Epithelial cell of prostate (primary cell): ENCODE measurements at regions not wholly inside any gene's neighbourhood (a gene's known extent, or its start where the extent isn't known, plus 50 kb on each side); places are given as distances from the start of the nearest gene placed in this dataset.
"Not testable (repeated sequence)": the region's sequence is repeated elsewhere in the genome, so short reads cannot be mapped to it uniquely, and the experiment has no call there.

Experiments used
- DNase-seq: peaks from one replicate; pipeline ENCODE4 v3.0.0-alpha.2; 2011; ENCODE audit warnings: low read depth, low spot score
- H3K27ac ChIP-seq: fragments of 450-650 bp; 2 replicates; pipeline ENCODE4 v1.5.1; 2017; ENCODE audit warnings: mild to moderate bottlenecking

DNA sequence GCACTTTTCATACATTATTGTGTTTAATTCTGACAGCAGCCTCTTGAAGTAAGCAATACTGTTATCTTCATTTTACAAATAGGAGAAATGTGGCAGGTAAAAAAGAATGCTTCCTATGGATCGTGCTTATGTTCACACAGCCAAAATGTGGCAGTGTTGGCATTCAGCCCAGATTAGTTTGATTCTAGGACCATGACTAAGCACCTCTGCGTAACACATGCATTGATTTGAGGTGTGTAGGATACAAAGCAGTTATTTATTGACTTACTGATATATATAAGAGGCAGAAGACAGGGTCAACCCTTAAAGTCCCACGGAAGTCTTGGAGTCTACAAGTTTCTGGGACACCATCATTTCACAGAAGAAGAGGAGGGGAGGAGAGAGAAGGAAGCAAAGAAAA is 1144.4 kb upstream of the GOT2 start:
- peak; percentile 50 for DNase-seq
- H3K27ac ChIP-seq = peak overlapping the region; percentile 49

DNA sequence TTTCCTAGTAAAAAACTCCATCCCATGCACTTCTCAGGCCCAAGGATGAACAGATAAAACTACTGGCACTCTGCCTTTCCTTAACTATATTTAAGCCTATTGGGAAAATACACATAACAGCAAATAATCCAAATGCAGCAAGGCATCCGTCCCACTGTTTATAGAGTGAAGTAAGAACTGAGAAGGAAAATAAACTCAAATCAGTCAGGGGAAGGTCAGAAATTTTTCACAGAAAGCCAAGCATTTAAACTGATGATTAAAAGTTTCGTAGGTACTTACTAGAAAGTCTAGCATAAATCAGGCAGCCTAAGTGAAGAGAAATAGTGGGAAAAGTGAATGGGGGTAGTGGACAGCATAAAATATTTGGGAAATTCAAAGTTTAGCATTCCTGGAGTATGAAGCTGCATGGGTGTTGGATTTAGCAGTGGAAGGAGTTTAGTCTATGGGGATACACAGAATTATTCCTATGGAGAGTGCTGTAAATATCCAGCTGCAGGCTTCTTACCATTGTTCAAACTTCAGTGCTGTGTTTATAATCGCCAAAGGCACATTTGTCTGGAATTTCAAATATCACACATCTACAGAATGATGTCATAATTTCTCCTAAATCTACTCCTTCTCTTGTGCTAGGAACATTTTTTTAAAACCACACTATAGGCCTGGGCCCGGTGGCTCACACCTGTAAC is 1131.0 kb upstream of the GOT2 start:
- no peak for DNase-seq
- H3K27ac ChIP-seq = no peak overlapping the region

DNA sequence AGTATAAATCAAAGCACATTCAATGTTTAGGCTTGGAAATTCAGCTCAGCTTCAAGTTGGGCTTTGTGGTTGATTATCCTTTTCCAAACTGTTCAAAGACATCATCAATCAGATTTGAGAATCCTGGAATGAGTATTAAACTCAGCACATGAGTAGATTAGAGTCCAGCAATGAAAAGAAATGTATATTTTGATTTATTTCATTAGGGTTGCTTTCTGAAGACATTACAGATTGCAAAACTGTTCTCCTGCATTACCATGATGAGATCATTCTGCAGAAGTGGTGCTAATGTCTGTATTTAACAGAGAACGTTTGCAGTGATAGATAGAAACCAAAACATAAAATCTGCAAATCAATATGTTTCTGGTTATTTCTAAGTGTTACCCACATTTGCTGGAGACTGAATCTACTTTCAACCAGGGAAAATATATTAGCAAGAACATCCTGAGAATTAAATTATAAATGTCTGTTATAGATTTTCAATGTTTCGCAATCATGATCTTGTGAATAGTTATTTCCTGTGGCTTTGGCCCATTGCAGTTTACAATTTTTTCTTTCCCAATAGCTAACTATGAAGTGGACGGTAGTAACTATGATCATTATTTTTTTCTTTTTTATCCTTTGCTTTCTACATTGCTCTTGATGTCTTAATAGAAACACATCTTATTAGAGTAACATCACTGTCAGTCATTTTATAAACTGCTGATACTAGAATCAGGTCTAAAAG is 1125.7 kb upstream of the GOT2 start:
- no peak overlapping the region for H3K27ac ChIP-seq
- no peak for DNase-seq

DNA sequence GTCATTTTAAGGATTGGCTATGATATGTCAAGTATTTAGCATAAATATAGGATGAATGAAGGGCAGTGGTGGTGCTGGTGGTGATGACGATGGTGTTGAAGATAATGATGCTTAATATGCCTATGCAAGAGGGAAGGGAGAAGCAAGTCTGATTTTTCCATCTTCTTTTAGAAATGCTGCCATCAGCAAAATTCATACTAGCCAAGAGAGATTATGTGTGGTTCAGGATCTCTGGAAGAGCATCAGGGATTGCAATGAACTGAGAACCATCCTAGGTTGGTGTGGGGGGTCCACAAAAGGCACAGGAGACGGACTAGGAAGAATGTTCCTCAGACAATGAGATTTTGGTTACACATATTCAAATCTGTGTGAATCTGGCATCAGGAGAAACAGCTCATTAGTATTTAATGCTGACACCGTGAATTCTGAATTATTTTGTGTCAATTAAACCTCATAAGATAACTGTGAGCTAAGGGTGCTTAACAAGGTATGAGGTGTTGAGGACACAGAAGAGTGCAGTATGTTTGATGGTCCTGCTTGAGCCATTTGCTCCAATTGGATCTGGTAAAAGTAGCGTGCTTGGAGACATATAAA is 1120.8 kb upstream of the GOT2 start:
- DNase-seq = no peak
- H3K27ac ChIP-seq = no peak overlapping the region

DNA sequence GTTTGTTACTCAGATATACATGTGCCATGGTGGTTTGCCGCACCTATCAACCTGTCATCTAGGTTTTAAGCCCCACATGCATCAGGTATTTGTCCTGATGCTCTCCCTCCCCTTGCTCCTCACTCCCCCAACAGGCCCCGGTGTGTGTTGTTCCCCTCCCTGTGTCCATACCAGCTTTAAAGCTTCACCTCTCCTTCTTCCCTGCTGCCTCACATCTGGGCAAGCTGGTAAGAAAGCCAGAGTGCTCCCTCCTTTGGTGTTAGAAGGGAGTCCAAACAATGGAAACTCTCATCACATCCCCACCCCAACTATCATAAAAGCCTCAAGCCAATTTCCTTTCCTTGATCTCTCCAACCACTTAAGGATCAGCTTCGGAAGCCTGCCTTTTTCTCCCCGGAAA is 1115.6 kb upstream of the GOT2 start:
- DNase-seq = no peak
- no peak overlapping the region for H3K27ac ChIP-seq

DNA sequence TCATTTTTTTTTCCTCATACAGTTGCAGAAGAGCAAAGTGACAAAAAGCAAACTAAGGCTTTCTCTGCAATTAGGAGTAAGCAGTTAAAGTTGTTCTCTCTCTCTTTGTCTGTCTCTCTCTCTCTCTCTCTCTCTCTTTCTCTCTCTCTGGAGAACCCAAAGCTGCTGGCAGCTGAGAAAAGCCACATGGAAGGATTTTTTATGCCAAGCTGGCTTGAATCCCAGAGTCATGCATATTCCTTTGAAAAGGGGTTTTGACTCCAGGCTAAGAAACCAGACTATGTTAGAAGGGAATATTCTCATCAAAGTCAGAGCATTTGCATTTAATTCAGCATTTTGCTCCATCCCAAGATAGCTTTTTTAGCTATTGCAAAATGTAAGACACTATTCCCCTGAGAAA is 1114.2 kb upstream of the GOT2 start:
- no peak for DNase-seq
- no peak overlapping the region for H3K27ac ChIP-seq

DNA sequence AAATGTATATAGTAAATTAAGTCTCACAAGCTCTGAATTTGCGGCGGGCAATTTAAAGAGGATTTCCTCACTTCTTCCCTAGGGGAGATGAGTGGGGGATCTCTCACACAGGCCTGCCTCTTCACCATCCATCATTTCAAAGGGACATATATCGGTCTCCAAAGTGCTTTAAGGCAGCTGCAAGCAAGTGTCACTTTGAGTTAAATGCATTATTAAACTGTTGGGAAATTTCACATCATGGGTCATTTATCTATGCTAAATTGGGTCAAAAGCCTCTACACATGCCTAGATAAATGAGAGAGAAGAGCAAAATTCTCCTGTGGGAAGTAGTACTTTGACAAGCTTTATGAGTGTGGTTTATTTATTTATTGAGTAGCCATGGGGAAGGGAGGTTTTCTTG is 1106.1 kb upstream of the GOT2 start:
- DNase-seq = no peak
- H3K27ac ChIP-seq = no peak overlapping the region

DNA sequence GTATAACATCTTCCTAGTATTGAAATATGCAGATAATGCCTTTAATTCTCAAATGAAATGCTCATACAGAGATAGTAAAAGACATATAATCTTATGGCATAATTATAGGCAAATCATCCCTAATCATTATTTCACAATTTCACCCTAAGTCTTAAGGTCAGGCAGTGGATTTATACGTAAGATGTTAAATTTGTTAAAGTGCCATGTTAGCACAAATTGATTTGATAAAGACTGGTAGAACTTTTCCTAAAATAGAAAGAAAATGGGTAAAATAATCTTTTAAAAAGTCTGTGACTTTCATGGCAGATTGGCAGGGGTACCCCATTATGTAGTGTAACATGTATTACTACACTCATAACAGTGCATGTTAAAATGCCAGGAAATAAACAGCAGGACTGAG is 1092.7 kb upstream of the GOT2 start:
- H3K27ac ChIP-seq = no peak overlapping the region
- DNase-seq = no peak

DNA sequence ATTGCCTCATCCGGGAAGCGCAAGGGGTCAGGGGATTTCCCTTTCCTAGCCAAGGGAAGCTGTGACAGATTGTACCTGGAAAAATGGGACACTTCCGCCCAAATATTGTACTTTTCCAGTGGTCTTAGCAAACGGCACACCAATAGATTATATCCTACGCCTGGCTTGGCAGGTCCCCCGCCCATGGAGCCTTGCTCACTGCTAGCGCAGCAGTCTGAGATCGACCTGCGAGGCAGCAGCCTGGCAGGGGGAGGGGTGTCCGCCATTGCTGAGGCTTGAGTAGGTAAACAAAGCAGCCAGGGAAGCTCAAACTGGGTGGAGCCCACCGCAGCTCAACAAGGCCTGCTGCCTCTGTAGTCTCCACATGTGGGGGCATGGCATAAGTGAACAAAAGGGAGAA is 1075.4 kb upstream of the GOT2 start:
- not testable (repeated sequence) for H3K27ac ChIP-seq, DNase-seq

DNA sequence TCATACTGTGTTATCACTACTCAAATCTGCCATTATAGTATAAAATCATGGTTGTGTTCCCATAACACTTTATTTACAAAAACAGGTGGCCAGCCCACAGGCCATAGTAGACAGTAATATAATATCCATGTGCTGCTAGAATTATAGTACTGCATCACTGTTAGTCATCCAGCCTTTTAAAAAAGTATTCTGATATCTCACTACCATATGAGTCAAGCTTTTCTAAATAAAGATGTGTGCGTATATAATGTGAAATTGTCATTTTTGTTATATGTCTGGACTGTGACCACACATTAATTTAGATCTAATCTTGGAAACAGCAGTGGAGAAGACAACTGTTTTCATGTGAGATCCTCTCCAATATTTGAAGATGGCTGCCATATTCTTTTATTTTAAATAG is 1049.1 kb upstream of the GOT2 start:
- DNase-seq = no peak

DNA sequence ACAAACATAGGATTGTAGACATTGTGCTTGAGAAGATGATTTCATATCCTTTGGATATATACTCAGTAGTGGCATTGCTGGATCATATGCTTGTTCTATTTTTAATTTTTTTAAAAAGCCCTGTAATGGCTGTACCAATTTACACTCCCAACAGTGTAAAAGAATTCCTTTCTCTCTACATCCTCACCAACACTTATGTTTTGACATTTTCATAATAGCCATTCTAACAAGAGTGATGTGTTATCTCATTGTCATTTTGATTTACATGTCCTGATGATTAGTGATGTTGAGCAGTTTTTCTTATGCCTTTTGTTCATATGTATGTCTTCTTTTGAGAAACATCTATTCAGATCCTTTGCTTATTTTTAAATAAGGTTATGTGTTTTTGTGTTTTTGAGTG is 1039.2 kb upstream of the GOT2 start:
- no peak overlapping the region for H3K27ac ChIP-seq
- DNase-seq = no peak

More for the DNA sequence above, 1049.1 kb upstream of the GOT2 start:
- no peak overlapping the region for H3K27ac ChIP-seq

DNA sequence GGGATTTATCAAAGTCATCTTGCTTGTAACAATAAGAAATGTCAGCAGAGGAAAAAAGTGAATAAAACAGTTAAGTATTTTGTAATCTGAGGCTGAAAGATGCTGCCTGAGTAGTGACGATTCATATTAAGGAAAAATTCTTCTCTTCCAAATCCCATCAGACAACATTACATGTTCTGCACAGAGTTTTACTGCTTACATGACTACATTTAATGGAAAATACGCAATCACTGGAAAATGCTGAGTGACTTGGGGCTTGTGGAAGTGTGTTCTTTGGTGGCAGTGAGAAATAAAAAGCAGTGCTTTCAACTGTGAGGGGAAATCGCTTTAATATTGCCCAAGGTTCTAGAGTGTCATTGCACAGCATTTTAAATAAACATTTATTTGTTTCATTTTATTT is 1025.2 kb upstream of the GOT2 start:
- H3K27ac ChIP-seq = no peak overlapping the region
- DNase-seq = no peak

DNA sequence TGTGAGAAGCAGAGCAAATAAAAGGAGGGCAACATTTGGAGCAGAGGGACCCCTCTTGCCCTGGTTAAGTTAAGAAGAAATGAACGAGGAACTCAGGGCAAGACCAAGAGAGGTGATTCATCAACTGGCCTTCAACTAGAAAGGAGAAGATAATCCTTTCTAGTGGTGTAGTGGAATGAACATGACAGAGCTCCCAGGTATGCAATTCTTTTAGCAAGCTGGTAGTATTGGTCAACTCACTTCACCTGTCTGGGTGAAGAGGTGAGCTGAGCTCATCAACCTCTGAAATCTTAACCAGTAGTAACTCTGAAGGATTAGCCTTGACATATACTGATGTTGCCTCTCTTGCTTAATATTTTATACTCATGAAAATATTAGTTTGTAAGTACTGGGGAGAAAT is 1024.7 kb upstream of the GOT2 start:
- DNase-seq = peak; percentile 6
- no peak overlapping the region for H3K27ac ChIP-seq

DNA sequence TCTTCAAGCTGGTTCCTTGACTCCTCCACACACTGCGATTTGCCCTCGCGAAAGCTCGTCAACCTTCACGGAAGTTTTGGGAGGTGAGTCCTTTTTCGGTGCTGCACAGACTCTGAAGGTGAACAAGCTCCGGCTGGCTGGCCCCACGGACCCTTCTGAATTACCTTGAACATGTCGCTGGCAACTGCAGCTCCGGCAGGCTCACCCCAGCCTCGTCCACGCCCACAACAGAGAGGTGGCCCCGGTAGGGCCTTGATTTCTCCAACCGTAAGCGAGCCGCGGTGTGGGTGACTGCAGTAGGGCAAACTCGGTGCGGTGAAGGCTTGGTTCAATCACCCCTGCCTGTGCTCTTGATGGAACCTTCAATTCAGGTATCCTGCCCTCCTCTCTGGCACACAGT is 1020.7 kb upstream of the GOT2 start:
- DNase-seq = no peak
- H3K27ac ChIP-seq = no peak overlapping the region

DNA sequence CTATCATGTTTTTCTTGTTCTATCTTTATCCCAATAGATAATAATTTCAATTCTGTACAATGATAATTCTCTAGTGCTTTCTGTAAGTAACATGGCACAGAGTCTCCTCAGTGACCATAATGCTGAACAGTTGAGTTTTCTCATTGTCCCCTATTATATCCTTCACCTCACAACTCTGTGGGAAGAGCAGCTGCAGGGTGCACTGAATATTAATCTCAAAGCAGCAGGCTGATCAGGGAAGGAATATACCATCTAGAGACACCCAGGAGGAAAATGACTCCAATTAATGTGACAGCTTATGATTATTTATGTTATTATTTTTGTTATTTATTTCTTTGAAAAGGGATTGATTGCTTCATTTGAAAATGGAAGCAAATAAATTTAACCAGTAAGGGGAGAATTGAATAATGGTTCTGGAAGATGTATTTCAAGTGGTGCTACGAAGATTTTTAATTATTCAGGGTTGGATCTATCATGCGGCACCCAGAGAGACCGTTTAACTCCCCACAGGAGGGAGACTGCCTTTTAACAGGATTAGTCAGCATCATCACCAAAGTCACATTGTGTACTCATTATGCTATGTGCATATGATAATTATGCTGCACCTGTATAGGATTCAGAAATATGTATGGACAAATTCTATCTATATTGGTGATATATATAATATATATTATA is 1015.7 kb upstream of the GOT2 start:
- no peak overlapping the region for H3K27ac ChIP-seq
- DNase-seq = no peak

DNA sequence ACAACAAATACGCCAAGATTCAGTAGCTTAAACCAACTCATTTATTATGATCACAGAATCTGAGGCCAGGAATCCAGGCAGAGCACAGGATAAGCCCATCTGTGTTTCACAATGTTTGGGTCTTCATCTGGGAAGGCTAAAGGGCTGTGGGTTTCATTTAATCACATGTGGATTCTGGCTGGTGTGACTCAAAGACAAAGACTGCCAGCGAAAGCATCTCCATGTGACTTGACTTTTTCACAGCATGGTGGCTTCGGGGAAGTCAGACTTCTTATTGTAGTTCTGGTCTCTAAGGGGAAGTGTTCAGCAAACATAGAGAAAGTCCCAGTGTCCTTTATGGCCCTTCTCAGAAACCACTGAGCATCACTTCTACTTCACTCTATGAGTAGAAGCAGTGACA is 1014.4 kb upstream of the GOT2 start:
- no peak for DNase-seq

DNA sequence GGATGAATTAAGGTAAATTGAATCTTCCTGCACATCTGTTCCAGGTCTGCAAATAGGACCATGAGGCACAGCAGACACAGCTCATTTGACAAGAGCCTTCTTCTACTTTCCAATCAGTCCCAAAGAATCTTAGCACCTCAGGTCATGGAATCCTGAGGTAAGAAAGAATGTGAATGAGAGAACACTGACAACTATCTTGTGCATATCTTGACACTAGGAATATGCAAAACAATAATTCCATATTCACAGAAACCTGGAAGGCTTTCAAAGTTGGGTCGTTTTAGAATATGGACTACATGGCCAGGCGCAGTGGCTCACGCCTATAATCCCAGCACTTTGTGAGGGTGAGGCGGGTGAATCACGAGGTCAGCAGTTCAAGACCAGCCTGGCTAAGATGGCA is 1009.4 kb upstream of the GOT2 start:
- H3K27ac ChIP-seq = no peak overlapping the region
- no peak for DNase-seq

More for the DNA sequence above, 1014.4 kb upstream of the GOT2 start:
- no peak overlapping the region for H3K27ac ChIP-seq

DNA sequence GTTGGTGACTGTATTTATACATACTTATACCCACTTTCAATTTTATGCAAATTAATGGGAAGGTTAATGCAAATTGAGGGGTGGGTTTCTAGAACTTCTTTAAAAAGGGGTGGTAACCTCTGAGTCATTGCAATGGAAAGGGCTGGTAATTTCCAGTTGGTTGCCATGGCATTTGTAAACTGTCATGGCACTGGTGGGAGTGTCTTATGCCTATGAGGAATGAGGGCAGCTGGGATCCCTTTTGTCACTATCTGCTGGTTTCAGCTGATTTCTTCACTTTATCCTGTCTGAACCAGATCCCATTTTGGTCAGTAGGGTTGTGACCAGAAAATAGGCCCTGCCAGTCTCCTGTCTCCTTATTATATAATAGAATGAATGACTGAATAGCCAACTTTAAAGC is 1006.7 kb upstream of the GOT2 start:
- no peak overlapping the region for H3K27ac ChIP-seq
- DNase-seq = no peak

DNA sequence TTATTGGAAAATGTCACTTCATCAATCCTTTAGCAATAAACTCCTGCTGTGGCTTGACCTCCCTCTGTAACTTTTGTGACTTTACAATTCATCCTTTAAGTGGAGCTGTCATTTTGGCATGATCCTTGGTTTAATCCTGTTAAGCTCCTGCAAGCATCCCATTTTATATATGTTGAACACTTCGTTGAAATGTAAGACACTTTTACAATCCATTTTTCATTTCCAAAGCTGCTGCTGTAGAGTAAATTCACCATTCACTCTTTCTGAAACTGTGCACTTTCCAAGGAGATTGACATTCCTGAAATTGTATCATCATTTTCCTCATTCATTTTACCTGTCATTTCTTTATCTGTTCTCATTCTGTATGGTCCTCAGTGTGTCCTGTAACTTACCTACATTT is 1003.2 kb upstream of the GOT2 start:
- H3K27ac ChIP-seq = no peak overlapping the region
- DNase-seq = no peak

DNA sequence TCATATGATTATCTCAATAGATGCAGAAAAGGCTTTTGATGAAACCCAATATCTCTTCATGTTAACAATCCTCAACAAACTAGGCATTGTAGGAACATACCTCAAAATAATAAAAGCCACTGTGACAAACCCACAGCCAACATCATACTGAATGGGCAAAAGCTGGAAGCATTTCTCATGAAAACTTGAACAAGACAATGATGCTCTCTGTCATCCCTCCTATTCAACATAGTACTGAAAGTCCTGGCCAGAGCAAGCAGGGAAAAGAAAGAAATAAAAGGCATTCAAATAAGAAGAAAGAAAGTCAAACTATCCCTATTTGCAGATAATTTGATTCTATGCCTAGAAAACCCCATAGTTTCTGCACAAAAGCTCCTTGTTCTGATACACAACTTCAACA is 999.2 kb upstream of the GOT2 start:
- DNase-seq = no peak
- no peak overlapping the region for H3K27ac ChIP-seq

DNA sequence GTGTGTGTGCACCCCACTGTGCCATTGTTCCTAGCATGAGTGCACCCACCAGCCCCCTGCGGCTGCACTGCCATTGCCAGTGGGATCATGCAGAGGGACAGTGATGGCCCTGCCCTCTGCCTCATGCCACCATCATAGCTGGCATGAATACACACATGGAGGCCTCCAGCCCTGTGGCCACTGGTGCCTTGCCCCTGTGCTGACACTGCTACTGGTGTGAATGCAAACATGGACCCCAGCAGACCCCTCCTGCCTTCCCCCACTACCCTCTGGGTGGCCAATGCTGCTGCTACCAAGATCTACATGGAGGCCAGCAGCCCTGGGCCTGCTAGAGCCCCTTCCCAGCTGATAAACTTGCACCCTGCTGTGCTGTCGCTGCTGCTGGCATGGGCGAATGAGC is 995.5 kb upstream of the GOT2 start:
- H3K27ac ChIP-seq = no peak overlapping the region
- DNase-seq = no peak
